Right renal cortex interstitium (tissue), 3 donors: ENCODE measurements at regions not wholly inside any gene's neighbourhood (a gene's known extent, or its start where the extent isn't known, plus 50 kb on each side); places are given as distances from the start of the nearest gene placed in this dataset.
"Not testable (repeated sequence)": the region's sequence is repeated elsewhere in the genome, so short reads cannot be mapped to it uniquely, and the experiment has no call there.

Experiments used
- DNase-seq, 3 donors: peaks; one replicate each; pipeline ENCODE4 v3.0.0-alpha.2; 2013; ENCODE audit warnings: low read depth in 3 of 3, low spot score in 2 of 3

GRCh38 chr1:96096613-96097321 lies 624.8 kb upstream of the PTBP2 start:
- DNase-seq = no peak

- DNase-seq = no peak
Measured at GRCh38 chr1:96104506-96104905, 617.1 kb upstream of the PTBP2 start.

GRCh38 chr1:96104906-96105305 lies 616.7 kb upstream of the PTBP2 start:
- no peak for DNase-seq

- DNase-seq = no peak
Measured at GRCh38 chr1:96116731-96117130, 604.9 kb upstream of the PTBP2 start.

GRCh38 chr1:96130432-96130831 lies 591.2 kb upstream of the PTBP2 start:
- no peak for DNase-seq

- no peak for DNase-seq
Measured at GRCh38 chr1:96144636-96145035, 576.9 kb upstream of the PTBP2 start.

GRCh38 chr1:96145492-96145891 lies 576.1 kb upstream of the PTBP2 start:
- no peak for DNase-seq

- not testable (repeated sequence) for DNase-seq
Measured at GRCh38 chr1:96152957-96153356, 568.6 kb upstream of the PTBP2 start.

- no peak for DNase-seq
Measured at GRCh38 chr1:96157101-96157500, 564.5 kb upstream of the PTBP2 start.

GRCh38 chr1:96159379-96159778 lies 562.2 kb upstream of the PTBP2 start:
- no peak for DNase-seq

GRCh38 chr1:96164053-96164452 lies 557.5 kb upstream of the PTBP2 start:
- DNase-seq = no peak

GRCh38 chr1:96178053-96178452 lies 543.5 kb upstream of the PTBP2 start:
- DNase-seq = no peak

- DNase-seq = no peak
Measured at GRCh38 chr1:96183485-96183884, 538.1 kb upstream of the PTBP2 start.

- DNase-seq = no peak
Measured at GRCh38 chr1:96183928-96184327, 537.7 kb upstream of the PTBP2 start.

GRCh38 chr1:96185181-96185580 lies 536.4 kb upstream of the PTBP2 start:
- no peak for DNase-seq

GRCh38 chr1:96187020-96187419 lies 534.6 kb upstream of the PTBP2 start:
- no peak for DNase-seq

GRCh38 chr1:96191165-96191564 lies 530.4 kb upstream of the PTBP2 start:
- no peak for DNase-seq

GRCh38 chr1:96206451-96206850 lies 515.1 kb upstream of the PTBP2 start:
- DNase-seq = no peak

GRCh38 chr1:96207936-96208335 lies 513.6 kb upstream of the PTBP2 start:
- no peak for DNase-seq

- DNase-seq = no peak
Measured at GRCh38 chr1:96208428-96208827, 513.2 kb upstream of the PTBP2 start.

GRCh38 chr1:96210054-96210453 lies 511.5 kb upstream of the PTBP2 start:
- DNase-seq = no peak

GRCh38 chr1:96211202-96211601 lies 510.4 kb upstream of the PTBP2 start:
- no peak for DNase-seq

- no peak for DNase-seq
Measured at GRCh38 chr1:96214982-96215381, 506.6 kb upstream of the PTBP2 start.
